SK-N-MC (cell line): ENCODE measurements at regions not wholly inside any gene's neighbourhood (a gene's known extent, or its start where the extent isn't known, plus 50 kb on each side); places are given as distances from the start of the nearest gene placed in this dataset.
"Not testable (repeated sequence)": the region's sequence is repeated elsewhere in the genome, so short reads cannot be mapped to it uniquely, and the experiment has no call there.

Experiments
- EZH2 ChIP-seq: fragments of 200-600 bp; sonication (generic); IDR thresholded peaks from one replicate; pipeline ENCODE4 v1.6.1; 2017; ENCODE audit warnings: antibody characterized with exemption
- FOXP2 ChIP-seq: optimal IDR thresholded peaks from 2 replicates; pipeline ENCODE3; 2011; ENCODE audit warnings: mild to moderate bottlenecking, moderate library complexity; ENCODE audit not compliant: insufficient read depth; ENCODE audit errors: extremely low read length, control extremely low read depth
- POLR2AphosphoS5 ChIP-seq: IDR thresholded peaks from 2 replicates; pipeline ENCODE4 v1.6.1; 2012; ENCODE audit warnings: mild to moderate bottlenecking, low read depth, low read length, borderline replicate concordance

DNA sequence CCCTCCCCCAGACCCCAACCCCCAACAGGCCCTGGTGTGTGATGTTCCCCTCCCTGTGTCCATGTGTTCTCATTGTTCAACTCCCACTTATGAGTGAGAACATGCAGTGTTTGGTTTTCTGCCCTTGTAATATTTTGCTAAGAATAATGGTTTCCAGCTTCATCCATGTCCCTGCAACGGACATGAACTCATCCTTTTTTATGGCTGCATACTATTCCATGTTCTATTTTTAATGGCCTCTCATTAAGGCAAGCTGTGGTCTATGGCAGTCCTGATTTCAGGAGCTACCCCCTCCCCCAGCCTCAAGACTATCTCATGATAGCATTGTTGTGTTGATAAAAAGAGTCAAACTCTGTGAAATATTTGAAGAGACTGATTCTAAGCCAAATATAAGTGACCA lies 267.4 kb downstream of the MID1IP1 start:
- not testable (repeated sequence) for TF ChIP-seq EZH2, POLR2AphosphoS5, FOXP2
